A549 (cell line): ENCODE measurements at regions not wholly inside any gene's neighbourhood (a gene's known extent, or its start where the extent isn't known, plus 50 kb on each side); places are given as distances from the start of the nearest gene placed in this dataset.
"Not testable (repeated sequence)": the region's sequence is repeated elsewhere in the genome, so short reads cannot be mapped to it uniquely, and the experiment has no call there.

Experiments used
- ATAC-seq, 2 experiments: fragments of 200-7000 bp in 1 of 2; fragments of >200 bp in 1 of 2; cut with Nextera tagmentation in 1 of 2; cut with Tn5 transposase in 1 of 2; 3 replicates each; pipeline versions ENCODE4 v1.8.0 to v1.9.1; 2018 to 2020; ENCODE audit warnings: mild to moderate bottlenecking in 1 of 2, moderate library complexity in 1 of 2
- CTCF ChIA-PET: fragments of 300-600 bp; sonication (Branson Sonifier 250); formaldehyde crosslinking; extraction: SDS; loops from one replicate; lab custom pipeline; 2021; ENCODE audit warnings: antibody characterized with exemption, inconsistent platforms; lab: Yijun Ruan, JAX
- POLR2A ChIA-PET: fragments of 350-600 bp; formaldehyde crosslinking; extraction: SDS; loops from one replicate; lab custom pipeline; 2021; ENCODE audit warnings: antibody characterized with exemption, inconsistent platforms; lab: Yijun Ruan, JAX
- DNase-seq, 2 experiments: peaks; one replicate each; pipeline versions ENCODE4 v3.0.0 to v3.0.0-alpha.2; 2011 to 2016; ENCODE audit warnings: low read depth in 1 of 2, low spot score in 1 of 2
- FAIRE-seq: peaks from 2 replicates; lab custom pipeline; 2011; peaks lifted over from hg19 to GRCh38; lab: Jason Lieb, UNC
- H3K27ac ChIP-seq, 2 experiments: fragments of >200 bp; sonication (Bioruptor Twin); formaldehyde crosslinking; 3 replicates each; pipeline ENCODE4 v1.5.1; 2016 to 2017
- H3K4me1 ChIP-seq: fragments of >200 bp; sonication (Bioruptor Twin); formaldehyde crosslinking; 3 replicates; pipeline ENCODE4 v1.6.1; 2016
- H3K4me2 ChIP-seq: fragments of >200 bp; sonication (Bioruptor Twin); formaldehyde crosslinking; 3 replicates; pipeline ENCODE4 v1.6.1; 2016
- H3K4me3 ChIP-seq: fragments of >200 bp; sonication (Bioruptor Twin); formaldehyde crosslinking; 3 replicates; pipeline ENCODE4 v1.5.1; 2016
- H3K9me3 ChIP-seq: fragments of >200 bp; sonication (Bioruptor Twin); formaldehyde crosslinking; 3 replicates; pipeline ENCODE4 v1.6.1; 2016
- CHD2 ChIP-seq: fragments of 150-350 bp; IDR thresholded peaks from 2 replicates; pipeline ENCODE4 v1.6.1; 2014; ENCODE audit warnings: low read length; ENCODE audit not compliant: partially characterized antibody
- CHD4 ChIP-seq: fragments of 200-600 bp; sonication (generic); IDR thresholded peaks from 2 replicates; pipeline ENCODE4 v1.6.1; 2016; ENCODE audit warnings: antibody characterized with exemption, mild to moderate bottlenecking, borderline replicate concordance
- CTCF ChIP-seq: fragments of >200 bp; sonication (Bioruptor Twin); formaldehyde crosslinking; IDR thresholded peaks from 3 replicates; pipeline ENCODE4 v1.5.1; 2016
- FOSB ChIP-seq: fragments of 250-450 bp; sonication (Bioruptor Pico); IDR thresholded peaks from 2 replicates; pipeline ENCODE4 v1.5.0; 2020; ENCODE audit warnings: mild to moderate bottlenecking, moderate library complexity
- HOXA7 ChIP-seq: fragments of 250-450 bp; sonication (Bioruptor Pico); IDR thresholded peaks from 2 replicates; pipeline ENCODE4 v1.5.0; 2020; ENCODE audit warnings: mild to moderate bottlenecking, moderate library complexity
- HOXB5 ChIP-seq: fragments of 250-450 bp; sonication (Bioruptor Pico); IDR thresholded peaks from 2 replicates; pipeline ENCODE4 v1.5.0; 2020; ENCODE audit warnings: mild to moderate bottlenecking, moderate library complexity
- KDM1A ChIP-seq: fragments of 200-600 bp; sonication (generic); IDR thresholded peaks from 2 replicates; pipeline ENCODE4 v1.6.1; 2016; ENCODE audit warnings: low read depth, mild to moderate bottlenecking
- KDM5A ChIP-seq: fragments of 200-600 bp; sonication (generic); IDR thresholded peaks from 2 replicates; pipeline ENCODE4 v1.6.1; 2016; ENCODE audit warnings: antibody characterized with exemption, mild to moderate bottlenecking
- MAZ ChIP-seq: fragments of 150-350 bp; IDR thresholded peaks from 2 replicates; pipeline ENCODE4 v1.6.1; 2014; ENCODE audit warnings: antibody characterized with exemption, low read depth, low read length, borderline replicate concordance
- NFE2L2 ChIP-seq: fragments of 150-350 bp; conservative IDR thresholded peaks from 2 replicates; pipeline ENCODE4 v1.6.1; 2014; ENCODE audit warnings: low read length
- POLR2AphosphoS2 ChIP-seq: conservative IDR thresholded peaks from 2 replicates; pipeline ENCODE4 v1.6.1; 2012; ENCODE audit warnings: low read length, improper control_type of control experiment, inconsistent platforms
- RAD21 ChIP-seq, 2 experiments: fragments of >200 bp in 1 of 2; sonication (Bioruptor Twin) in 1 of 2; formaldehyde crosslinking in 1 of 2; IDR thresholded peaks in 1 of 2; conservative IDR thresholded peaks in 1 of 2; 2 replicates in 1 of 2; 3 replicates in 1 of 2; pipeline ENCODE4 v1.6.1; 2012 to 2018; ENCODE audit warnings: inconsistent platforms in 1 of 2
- REST ChIP-seq: fragments of 200-600 bp; sonication (generic); IDR thresholded peaks from 2 replicates; pipeline ENCODE4 v1.6.1; 2016; ENCODE audit warnings: antibody characterized with exemption, mild to moderate bottlenecking, moderate library complexity
- SMC3 ChIP-seq: fragments of >200 bp; sonication (Bioruptor Twin); formaldehyde crosslinking; IDR thresholded peaks from 3 replicates; pipeline ENCODE4 v1.6.1; 2018; ENCODE audit warnings: inconsistent platforms
- SREBF2 ChIP-seq: fragments of 450-650 bp; IDR thresholded peaks from 2 replicates; pipeline ENCODE4 v1.6.1; 2014; ENCODE audit warnings: mild to moderate bottlenecking, moderate library complexity
- TFCP2L1 ChIP-seq: fragments of 250-450 bp; sonication (Bioruptor Pico); IDR thresholded peaks from 2 replicates; pipeline ENCODE4 v1.5.0; 2021; ENCODE audit warnings: mild to moderate bottlenecking
- TP53 ChIP-seq: fragments of 250-450 bp; sonication (Bioruptor Pico); IDR thresholded peaks from 2 replicates; pipeline ENCODE4 v1.5.0; 2021; ENCODE audit warnings: mild to moderate bottlenecking, moderate library complexity
- WGBS: methylation state at CpG from one replicate; pipeline ENCODE4 v1.1.6; 2017; ENCODE audit errors: missing lambda C conversion rate; 5-methylcytosine and 5-hydroxymethylcytosine counted together
- TF ChIP-seq, protein P1 (sequence below): fragments of 450-650 bp; IDR thresholded peaks from 2 replicates; pipeline ENCODE4 v1.6.1; 2014; ENCODE audit warnings: antibody characterized with exemption
- TF ChIP-seq, protein P2 (sequence below): fragments of >200 bp; sonication (Bioruptor Twin); formaldehyde crosslinking; IDR thresholded peaks from 3 replicates; pipeline ENCODE4 v1.6.1; 2016

DNA sequence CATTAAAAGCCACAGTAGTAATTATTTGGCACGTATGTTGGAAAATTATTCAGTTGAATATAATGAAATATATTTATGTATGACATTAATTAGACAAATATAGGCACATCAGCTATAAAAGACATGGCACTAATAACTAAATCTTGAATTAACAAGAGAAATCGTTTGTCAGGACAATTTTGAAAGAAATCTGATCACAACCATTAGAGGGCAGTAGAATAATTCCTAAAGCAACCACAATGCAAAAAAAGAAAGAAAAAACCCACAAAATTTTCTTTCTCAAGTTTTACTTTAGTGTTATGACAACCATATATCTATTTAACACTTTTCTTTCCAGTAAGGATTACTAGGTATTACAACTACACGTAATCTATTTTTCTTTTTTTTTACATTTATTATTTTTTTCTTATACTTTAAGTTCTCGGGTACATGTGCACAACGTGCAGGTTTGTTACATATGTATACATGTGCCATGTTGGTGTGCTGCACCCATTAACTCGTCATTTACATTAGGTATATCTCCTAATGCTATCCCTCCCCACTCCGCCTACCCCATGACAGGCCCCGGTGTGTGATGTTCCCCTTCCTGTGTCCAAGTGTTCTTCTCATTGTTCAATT, 126.8 kb upstream of the STK17B start:
- H3K27ac ChIP-seq, ATAC-seq, POLR2A ChIA-PET, DNase-seq, FAIRE-seq, H3K9me3 ChIP-seq, H3K4me3 ChIP-seq, H3K4me2 ChIP-seq: not testable (repeated sequence)
- peaks cover 22% of the 10 kb centered on the region for H3K4me1 ChIP-seq
- 50% methylated on average over 8 of the region's 8 CpGs for WGBS
- CTCF ChIA-PET = interaction anchor here (0.7 to 7.2 kb wide), 27 partner anchors 8 to 481 kb away, joined by 3 to 24 read pairs (median 4); no protein-coding TSS in a partner anchor
- TF ChIP-seq RAD21 (conservative IDR thresholded peaks at IDR 0.05 in 1 of 2, IDR thresholded peaks at IDR 0.05 in 1 of 2) (peak; percentile 84 to 90), SMC3 (peak; percentile 91), CTCF (peak; percentile 77)

DNA sequence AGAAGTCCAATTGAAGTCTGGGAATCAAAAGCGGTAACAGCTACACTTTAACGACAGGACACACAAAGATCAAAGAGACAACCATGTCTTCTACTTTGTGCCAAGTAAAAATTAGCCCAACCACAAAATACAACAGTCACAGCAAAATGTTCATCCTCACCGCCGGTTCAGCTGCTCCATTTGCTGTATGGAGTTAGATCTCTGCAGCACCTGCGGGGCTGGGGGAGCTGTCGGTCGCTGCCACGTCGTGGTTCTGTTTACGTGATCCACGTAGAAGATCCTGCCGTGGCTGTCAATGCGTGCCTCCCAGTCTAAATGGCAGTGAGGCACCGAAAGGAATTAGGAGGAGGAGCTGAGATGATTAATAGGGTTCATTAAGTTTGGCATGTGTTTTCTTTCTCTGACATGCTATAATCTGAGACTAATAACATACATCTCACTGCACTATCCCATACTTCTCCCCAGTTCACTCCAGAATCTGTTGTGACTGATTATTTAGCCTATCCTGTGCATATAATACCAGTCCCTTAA, 136.5 kb upstream of the STK17B start:
- 96% methylated on average over 14 of the region's 14 CpGs for WGBS
- Histone ChIP-seq H3K9me3 (no peaks in the 10 kb centered on the region), H3K27ac (no peak overlapping the region), H3K4me3 (no peak overlapping the region), H3K4me1 (no peaks in the 10 kb centered on the region), H3K4me2 (no peak overlapping the region)
- no peak for ATAC-seq
- ChIA-PET POLR2A (no interaction called here), CTCF (interaction anchor here (0.8 to 1.7 kb wide), 3 partner anchors 9 to 230 kb away, joined by 3 to 7 read pairs (median 3); no protein-coding TSS in a partner anchor)
- no peak for DNase-seq
- no peak for FAIRE-seq
- TF ChIP-seq CHD4 (no peak), SMC3 (no peak), NFE2L2 (no peak), KDM1A (no peak), FOSB (CRISPR knock-in tag) (no peak), REST (no peak), HOXA7 (CRISPR knock-in tag) (no peak), CHD2 (no peak), KDM5A (no peak), MAZ (no peak), SREBF2 (no peak), CTCF (no peak), TP53 (CRISPR knock-in tag) (no peak), HOXB5 (CRISPR knock-in tag) (no peak), TFCP2L1 (no peak), POLR2AphosphoS2 (no peak)
- TF ChIP-seq, protein P1, sequence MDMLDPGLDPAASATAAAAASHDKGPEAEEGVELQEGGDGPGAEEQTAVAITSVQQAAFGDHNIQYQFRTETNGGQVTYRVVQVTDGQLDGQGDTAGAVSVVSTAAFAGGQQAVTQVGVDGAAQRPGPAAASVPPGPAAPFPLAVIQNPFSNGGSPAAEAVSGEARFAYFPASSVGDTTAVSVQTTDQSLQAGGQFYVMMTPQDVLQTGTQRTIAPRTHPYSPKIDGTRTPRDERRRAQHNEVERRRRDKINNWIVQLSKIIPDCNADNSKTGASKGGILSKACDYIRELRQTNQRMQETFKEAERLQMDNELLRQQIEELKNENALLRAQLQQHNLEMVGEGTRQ = no peak
- TF ChIP-seq, protein P2, sequence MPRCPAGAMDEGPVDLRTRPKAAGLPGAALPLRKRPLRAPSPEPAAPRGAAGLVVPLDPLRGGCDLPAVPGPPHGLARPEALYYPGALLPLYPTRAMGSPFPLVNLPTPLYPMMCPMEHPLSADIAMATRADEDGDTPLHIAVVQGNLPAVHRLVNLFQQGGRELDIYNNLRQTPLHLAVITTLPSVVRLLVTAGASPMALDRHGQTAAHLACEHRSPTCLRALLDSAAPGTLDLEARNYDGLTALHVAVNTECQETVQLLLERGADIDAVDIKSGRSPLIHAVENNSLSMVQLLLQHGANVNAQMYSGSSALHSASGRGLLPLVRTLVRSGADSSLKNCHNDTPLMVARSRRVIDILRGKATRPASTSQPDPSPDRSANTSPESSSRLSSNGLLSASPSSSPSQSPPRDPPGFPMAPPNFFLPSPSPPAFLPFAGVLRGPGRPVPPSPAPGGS = no peak
